ENCODE measurements at regions not wholly inside any gene's neighbourhood (a gene's known extent, or its start where the extent isn't known, plus 50 kb on each side); places are given as distances from the start of the nearest gene placed in this dataset.

DNA sequence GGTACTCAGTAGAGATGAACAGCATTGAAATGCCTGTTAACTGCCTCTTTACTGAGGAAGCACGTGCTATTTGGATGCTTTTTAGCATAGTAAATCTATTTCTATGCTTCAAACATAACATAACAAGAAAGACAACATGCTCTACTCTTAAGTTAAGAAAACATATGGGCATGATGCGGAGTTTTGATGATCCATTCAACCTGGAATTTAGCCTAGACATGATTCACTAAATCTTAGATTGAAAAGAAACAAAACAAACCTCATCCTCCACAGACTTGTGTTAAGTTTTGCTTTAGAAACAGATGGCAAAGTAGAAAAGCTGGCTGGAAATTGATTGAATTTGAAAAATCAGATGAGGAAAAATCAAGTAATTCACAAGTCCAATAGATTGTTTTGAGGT is 593.8 kb downstream of the OLFM4 start:
- TF ChIP-seq, protein P1, sequence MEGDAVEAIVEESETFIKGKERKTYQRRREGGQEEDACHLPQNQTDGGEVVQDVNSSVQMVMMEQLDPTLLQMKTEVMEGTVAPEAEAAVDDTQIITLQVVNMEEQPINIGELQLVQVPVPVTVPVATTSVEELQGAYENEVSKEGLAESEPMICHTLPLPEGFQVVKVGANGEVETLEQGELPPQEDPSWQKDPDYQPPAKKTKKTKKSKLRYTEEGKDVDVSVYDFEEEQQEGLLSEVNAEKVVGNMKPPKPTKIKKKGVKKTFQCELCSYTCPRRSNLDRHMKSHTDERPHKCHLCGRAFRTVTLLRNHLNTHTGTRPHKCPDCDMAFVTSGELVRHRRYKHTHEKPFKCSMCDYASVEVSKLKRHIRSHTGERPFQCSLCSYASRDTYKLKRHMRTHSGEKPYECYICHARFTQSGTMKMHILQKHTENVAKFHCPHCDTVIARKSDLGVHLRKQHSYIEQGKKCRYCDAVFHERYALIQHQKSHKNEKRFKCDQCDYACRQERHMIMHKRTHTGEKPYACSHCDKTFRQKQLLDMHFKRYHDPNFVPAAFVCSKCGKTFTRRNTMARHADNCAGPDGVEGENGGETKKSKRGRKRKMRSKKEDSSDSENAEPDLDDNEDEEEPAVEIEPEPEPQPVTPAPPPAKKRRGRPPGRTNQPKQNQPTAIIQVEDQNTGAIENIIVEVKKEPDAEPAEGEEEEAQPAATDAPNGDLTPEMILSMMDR (optimal IDR thresholded peaks at IDR 0.05 in 1 of 3, IDR thresholded peaks at IDR 0.05 in 1 of 3, conservative IDR thresholded peaks at IDR 0.05 in 1 of 3; ENCODE audit: extremely low read depth in 1 of 3, insufficient read depth in 2 of 3, low read length in 3 of 3): no peak
- TF ChIP-seq EZH2 (IDR thresholded peaks at IDR 0.05; ENCODE audit: low read length): no peak
